HG02623 (cell line): ENCODE measurements at regions not wholly inside any gene's neighbourhood (a gene's known extent, or its start where the extent isn't known, plus 50 kb on each side); places are given as distances from the start of the nearest gene placed in this dataset.
"Not testable (repeated sequence)": the region's sequence is repeated elsewhere in the genome, so short reads cannot be mapped to it uniquely, and the experiment has no call there.

Source experiments
- ATAC-seq: cut with Tn5 transposase; IDR thresholded peaks from one replicate; pipeline ENCODE4 v1.9.1; 2021; ENCODE audit warnings: moderate library complexity; ENCODE audit not compliant: unreplicated experiment

GRCh38 chr3:15983232-15983631 is 185.5 kb upstream of the ANKRD28 start:
- no peak for ATAC-seq

GRCh38 chr3:15983693-15984092 is 185.9 kb upstream of the ANKRD28 start:
- ATAC-seq: no peak

GRCh38 chr3:15989419-15989818 is 185.1 kb upstream of the GALNT15 start:
- no peak for ATAC-seq

DNA sequence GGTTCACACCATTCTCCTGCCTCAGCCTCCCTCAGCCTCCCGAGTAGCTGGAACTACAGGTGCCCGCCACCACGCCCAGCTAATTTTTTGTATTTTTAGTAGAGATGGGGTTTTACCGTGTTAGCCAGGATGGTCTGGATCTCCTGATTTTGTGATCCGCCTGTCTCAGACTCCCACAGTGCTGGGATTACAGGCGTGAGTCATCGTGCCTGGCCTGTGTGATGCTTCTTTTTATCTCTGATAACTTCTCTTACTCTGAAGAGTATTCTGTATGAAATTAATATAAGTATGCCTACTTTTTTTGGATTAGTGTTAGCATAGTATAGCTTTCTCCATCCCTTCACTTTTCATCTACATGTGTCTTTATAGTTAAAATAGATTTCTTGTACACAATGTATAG is 180.8 kb upstream of the GALNT15 start:
- not testable (repeated sequence) for ATAC-seq

- ATAC-seq: not testable (repeated sequence)
These were observed 178.0 kb upstream of the GALNT15 start for GRCh38 chr3:15996496-15996895.

DNA sequence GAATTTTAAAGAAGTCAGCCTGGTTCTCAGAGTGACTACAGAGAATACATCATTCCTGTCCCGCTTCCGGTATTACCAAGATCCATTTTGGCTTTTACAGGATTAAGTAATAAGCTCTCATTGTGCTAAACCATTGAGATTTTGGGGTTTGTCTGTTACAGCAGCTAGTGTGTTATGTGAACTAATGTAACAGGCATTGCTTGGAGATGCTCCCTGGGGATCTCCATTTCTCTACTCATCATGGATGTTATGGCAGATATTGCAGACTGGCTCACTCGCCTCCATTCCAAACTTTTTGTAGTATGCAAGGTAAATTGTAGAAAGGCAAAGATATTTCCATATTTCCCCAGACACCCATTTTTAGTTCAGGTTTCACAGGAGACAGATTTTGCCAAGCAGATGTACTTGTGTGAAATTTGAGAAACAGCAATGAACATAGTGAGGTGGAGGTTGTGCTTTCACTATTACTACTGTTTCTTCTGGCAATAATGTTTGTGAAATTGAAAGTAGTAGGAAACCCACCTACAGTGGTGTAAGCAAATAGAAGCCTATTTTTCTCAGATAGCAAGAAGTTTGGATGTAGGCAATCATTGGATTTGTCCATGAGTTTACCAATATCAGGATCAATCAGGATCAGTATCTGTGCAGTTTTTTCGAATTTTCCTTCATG is 177.1 kb upstream of the GALNT15 start:
- peak; percentile 75 for ATAC-seq

GRCh38 chr3:15998911-15999310 is 175.6 kb upstream of the GALNT15 start:
- ATAC-seq: no peak

DNA sequence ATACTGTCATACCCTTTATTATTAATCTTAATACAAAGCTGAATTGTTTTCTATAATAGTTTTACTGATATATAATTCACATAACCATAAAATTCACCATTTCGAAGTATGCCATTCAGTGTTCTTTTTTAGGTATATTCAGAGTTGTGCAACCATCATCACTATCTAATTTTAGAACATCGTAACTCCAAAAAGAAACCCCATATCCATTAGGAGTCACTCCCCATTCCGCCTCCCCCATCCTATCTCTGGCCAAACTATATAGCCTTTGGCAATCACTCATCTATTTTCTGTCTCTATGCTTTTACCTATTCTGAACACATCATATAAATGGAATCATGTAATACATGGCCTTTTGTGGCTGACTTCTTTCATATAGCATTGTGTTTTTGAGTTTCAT is 169.7 kb upstream of the GALNT15 start:
- no peak for ATAC-seq

DNA sequence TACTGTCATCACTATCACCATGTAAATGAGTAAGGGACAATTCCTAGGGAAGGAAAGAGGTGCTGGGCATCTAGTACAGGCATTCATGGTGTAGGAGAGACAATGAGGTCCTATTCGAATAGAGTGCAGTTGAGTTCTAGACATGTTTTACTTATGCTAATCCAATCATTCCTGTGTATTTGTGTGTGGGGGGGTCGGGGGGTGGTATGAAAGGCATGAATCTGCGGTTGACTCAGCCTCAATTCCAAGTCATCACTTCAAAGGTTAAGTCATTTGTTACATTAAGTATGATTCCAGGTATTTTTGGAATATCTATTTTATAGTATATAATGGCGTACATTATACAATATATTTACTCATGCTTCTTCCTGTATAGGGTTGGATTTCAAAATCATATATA is 163.1 kb upstream of the GALNT15 start:
- ATAC-seq: no peak

DNA sequence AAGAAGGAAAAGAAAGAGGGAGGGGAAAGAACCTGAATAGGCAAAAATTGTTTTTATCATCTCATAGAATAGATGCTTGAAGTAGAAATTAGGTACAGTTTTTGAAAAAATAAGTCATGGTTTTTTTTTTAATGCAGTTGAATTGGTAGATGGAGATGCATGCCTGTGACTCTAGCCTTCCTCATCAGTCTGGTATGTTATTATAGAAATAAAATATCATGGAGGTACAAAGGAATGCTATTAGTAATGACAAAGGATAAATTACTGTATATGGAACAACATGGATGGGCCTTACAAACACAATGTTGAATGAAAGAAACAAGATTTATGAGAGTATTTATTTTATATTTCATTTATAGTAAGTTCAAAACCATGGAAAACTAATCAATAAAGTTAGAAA is 162.4 kb upstream of the GALNT15 start:
- no peak for ATAC-seq

DNA sequence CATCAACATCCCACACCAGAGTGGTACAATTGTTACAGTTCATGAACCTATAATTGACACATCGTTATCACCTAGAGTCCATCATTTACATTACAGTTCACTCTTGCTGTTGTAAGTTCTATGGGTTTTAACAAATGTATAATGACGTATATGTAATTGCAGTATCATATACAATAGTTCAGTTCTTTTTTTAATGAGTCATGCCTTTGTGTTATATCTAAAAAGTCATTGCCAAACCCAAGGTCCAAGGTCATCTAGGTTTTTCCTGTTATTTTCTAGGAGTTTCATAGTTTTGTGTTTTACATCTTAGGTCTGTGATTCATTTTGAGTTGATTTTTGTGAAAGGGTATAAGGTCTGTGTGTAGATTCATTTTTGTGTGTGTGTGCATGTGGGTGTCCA is 160.9 kb upstream of the GALNT15 start:
- ATAC-seq: no peak

GRCh38 chr3:16021801-16022200 is 152.7 kb upstream of the GALNT15 start:
- not testable (repeated sequence) for ATAC-seq

- not testable (repeated sequence) for ATAC-seq
These were observed 150.6 kb upstream of the GALNT15 start for GRCh38 chr3:16023881-16024280.

- no peak for ATAC-seq
These were observed 149.9 kb upstream of the GALNT15 start for GRCh38 chr3:16024548-16024947.

DNA sequence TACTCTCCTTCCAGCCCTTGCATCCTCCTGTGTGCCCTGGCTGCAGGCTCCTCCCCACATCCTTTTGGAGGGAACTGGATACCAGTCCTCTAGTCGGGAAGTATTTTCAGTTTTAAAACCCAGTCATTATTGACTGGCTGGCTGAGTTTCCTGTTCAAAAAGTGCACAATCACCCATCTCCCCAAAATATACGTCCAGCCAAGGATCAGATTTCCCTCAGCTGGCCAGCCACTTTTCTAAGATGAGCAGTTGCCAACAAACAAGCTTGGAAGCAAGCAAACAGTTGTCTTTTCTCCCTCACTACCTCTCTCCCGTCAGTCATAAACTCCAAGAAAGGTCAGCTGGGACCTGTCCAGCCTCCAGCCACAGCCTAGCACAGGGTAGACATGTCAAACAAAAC is 147.7 kb upstream of the GALNT15 start:
- ATAC-seq: no peak

- ATAC-seq: no peak
These were observed 145.9 kb upstream of the GALNT15 start for GRCh38 chr3:16028604-16029003.

GRCh38 chr3:16030342-16030741 is 144.1 kb upstream of the GALNT15 start:
- no peak for ATAC-seq

DNA sequence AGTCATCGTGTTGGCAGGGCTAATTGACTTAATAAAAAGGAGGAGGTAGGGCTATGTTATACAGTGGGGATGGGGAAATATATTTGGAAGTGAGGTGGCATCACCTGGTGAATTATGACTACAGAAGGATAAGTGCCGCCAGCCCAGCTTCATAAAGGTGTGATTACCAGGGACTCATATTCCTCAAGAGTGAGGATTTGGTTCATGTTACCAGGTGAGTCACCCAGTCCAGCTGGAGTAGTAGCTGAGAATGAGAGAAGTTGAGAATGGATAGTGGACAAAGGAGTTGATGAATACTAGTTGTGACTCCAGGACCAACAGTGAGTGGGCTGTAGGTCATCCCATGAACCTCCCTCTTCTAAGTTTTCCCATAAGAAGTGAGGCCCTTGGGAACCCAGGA is 143.0 kb upstream of the GALNT15 start:
- ATAC-seq: no peak

- no peak for ATAC-seq
These were observed 140.4 kb upstream of the GALNT15 start for GRCh38 chr3:16033889-16034687.

DNA sequence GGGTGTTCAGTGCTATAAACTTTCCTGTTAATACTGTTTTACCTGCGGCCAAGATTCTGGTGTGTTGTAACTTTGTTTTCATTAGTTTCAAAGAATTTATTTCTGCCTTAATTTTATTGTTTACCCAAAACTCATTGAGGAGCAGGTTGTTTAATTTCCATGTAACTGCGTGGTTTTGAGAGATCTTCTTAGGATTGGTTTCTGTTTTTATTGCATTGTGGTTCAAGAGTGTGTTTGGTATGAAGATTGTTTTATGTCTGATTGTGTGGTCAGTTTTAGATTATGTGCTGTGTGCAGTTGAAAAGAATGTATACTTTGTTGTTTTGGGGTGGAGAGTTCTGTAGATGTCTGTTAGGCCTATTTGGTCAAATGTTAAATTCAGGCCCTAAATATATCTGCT is 133.5 kb upstream of the GALNT15 start:
- no peak for ATAC-seq

DNA sequence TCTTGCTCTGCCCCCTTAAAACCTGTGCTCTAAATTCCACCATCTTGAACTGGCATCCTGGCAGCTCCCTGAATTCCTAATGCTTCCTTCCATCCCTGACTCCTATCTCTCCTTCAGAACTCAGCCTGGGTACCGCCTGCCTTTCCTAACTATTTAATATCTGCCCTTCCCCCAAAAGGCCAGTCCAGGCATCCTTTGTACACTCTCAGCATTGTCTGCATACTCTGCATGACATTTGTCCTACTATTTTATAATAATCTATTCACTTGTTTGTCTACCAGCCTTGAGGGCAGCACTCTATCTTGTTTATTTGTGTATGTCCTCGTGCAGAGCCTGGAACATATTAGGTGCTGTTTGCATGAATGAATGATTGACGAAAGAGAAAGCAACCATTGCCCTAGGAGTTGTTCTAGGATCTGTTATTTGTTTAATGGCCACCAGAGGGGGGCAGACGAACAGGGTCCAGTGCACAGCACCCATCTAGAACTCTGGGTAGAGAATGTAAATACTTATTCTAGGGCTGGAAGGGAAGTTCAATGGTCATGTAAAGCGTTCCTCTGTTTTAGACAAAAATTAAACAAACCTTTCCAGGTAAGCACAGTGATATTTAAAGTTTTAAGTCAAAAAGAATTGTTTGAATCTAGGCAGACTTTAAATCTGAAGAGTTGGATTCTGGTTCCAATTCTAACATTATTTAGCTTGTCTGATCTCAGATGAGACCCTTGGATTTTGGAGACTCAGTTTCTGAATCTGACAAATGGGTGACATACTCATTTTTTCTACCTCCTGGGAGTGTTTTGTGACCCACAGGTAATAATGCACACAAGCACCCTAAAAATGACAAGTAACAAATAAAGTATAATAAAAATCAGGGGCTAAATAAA is 125.8 kb upstream of the GALNT15 start:
- peak; percentile 96 for ATAC-seq
